Fibroblast of lung (primary cell): ENCODE measurements at regions not wholly inside any gene's neighbourhood (a gene's known extent, or its start where the extent isn't known, plus 50 kb on each side); places are given as distances from the start of the nearest gene placed in this dataset.

ENCODE experiments used
- CTCF ChIP-seq, 2 donors: IDR thresholded peaks in 1 of 2; conservative IDR thresholded peaks in 1 of 2; 1 replicate in 1 of 2; 2 replicates in 1 of 2; pipeline ENCODE4 v1.5.1; 2011 to 2012; ENCODE audit warnings: low read length in 2 of 2, control low read depth in 1 of 2, inconsistent platforms in 1 of 2, low read depth in 1 of 2, mild to moderate bottlenecking in 1 of 2
- EZH2 ChIP-seq: IDR thresholded peaks from 2 replicates; pipeline ENCODE4 v1.5.1; 2012; ENCODE audit warnings: low read length, control low read depth, mild to moderate bottlenecking; ENCODE audit errors: missing control alignments

- no peak for TF ChIP-seq CTCF (conservative IDR thresholded peaks at IDR 0.05 in 1 of 2, IDR thresholded peaks at IDR 0.05 in 1 of 2; ENCODE audit: low read depth in 1 of 2, low read length in 2 of 2)
- no peak for TF ChIP-seq EZH2
Measured at GRCh38 chr4:98716796-98717195, 58.4 kb upstream of the TSPAN5 start.
